CD4-positive, alpha-beta T cell treated with Interferon alpha-2 for 1 hour (primary cell): ENCODE measurements at regions not wholly inside any gene's neighbourhood (a gene's known extent, or its start where the extent isn't known, plus 50 kb on each side); places are given as distances from the start of the nearest gene placed in this dataset.
"Not testable (repeated sequence)": the region's sequence is repeated elsewhere in the genome, so short reads cannot be mapped to it uniquely, and the experiment has no call there.

Experiments used
- DNase-seq, 2 donors: peaks; one replicate each; pipeline ENCODE4 v3.0.0-alpha.2; 2020 to 2022

DNA sequence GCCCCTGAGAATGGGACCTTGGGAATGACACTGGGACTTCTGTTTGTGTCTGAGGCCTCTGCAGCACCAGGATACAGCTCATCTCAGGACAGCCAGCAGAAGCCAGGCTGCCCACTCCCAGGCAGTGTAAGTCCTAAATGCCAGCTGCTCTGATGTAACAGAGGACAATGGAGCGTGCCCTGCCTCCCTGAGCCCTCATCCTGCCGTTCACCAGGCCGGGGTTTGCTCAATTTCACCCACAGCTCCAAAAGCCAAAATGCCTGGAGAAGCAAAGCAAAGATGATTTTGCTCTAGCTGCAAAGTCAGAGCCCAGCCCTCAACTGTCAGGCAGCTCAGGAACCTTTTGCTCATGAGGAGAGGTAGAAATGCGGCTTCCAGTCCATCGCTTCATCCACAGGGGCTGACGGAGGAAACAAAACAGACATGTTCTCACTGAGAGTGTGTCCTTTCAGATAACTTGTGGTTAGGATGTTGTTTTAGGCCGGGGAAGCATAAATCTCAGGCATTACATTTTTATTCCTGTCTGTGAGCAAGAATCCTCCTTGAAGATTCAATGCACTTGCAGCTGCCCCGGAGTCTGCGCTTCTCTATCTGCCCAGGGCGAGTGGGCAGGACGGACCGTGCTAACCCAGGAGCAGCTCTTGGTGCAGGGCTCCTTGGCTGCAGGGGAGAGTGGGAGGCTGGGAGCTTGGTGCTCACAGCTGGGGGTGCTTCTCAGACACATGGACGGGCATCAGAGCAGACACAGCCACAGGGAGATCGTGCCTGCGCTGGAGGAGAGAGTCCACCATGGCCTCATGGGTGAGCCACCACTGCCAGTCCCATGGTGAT is 83.2 kb upstream of the CHST15 start:
- DNase-seq = no peak

DNA sequence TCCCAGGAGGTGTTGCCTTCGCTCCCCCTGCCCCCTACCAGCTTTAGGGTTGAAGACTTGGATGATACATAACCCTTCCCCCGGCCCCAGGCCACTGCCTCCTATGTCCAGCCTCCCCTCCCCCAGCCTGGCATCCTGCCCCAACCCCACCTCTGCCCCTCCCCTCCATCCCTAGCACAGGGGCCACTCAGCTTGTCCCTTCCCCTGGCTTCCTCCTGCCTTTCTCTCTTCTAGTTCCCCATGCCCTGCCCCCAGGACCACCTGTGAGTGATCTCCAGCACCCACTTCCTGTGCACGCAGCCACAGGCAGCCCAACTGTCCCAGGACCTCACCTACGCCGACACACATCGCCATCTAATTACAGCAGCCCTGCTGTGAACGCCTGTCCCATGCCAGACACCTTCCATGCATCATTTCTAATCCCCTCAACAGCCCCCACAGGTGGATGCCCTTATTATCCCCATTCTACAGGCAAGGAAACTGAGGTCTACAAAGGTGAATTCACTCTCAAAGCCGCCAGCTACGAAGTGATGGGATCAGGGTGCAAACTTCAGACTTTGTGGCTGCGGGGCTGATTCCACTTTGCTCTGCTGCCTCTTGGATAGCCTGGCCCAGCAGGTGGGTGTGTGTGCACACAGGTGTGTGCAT is 82.4 kb upstream of the CHST15 start:
- no peak for DNase-seq

DNA sequence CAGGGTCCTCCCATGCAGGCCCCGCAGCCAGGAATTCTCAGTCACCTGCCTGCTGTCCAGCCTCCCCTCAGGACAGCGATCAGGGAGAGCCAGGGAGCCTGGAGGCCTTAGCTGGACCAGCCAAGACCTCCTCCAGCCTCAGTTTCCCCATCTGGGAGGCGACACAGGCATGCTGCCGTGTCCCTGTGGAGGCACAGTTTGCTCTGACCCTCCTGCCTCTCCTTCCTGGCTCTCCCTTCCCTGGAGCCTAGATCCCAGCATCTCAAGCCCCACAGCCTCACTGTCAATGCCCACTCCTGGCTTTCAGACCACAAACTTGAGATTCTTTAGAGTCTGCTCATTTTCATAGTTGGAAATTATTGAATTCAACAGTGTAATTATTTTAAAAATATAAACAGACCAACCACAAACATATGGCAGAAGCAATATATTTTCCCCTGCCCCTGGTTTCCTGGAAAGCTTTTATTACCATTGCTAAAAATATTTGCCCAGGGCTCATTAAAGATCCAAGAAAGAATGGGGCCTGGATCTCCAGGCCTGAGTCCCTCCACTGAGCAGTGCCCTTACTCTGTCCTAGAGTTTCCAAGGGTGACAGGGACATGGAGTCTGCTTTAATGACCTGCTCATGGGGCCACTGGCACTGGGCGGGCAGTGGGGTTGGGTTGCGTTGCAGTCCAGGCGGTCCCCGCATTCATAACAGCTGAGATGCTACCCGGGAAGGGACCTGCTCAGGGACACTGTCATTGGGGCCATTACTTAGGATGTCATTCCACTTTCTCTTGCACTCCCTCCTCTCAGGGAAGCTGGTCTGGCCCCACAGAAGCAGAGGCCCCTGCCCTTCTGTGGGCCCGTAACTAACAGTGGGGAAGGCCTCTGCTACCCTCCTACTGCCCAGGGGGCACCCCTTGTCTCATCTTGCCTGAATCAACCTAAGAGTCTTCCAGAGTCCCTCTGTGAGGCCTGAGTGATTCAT is 81.6 kb upstream of the CHST15 start:
- no peak for DNase-seq

DNA sequence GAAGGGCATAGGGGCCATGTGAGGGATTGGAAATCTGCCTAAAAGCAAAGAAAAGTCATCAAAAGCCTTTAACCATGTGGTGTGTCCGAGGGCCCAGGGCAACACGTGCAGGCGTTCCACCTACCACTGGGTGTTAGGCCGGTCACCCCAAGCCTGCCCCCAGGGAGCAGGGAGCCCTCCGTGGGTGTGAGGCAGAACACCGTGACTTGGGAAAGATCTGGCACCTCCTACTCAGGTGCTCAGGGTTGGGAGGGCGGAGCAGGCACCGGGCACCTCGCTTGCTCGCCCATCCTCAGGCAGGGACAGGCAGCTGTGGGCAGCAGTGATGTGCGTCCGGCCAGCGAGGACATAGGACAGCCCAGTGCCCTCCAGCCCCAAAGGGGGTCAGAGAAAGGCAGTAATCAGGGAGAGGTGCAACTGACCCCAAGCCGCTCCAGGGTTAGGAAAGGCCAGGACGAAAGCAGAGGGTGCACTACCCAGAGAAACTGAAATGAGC is 80.7 kb upstream of the CHST15 start:
- DNase-seq = no peak

DNA sequence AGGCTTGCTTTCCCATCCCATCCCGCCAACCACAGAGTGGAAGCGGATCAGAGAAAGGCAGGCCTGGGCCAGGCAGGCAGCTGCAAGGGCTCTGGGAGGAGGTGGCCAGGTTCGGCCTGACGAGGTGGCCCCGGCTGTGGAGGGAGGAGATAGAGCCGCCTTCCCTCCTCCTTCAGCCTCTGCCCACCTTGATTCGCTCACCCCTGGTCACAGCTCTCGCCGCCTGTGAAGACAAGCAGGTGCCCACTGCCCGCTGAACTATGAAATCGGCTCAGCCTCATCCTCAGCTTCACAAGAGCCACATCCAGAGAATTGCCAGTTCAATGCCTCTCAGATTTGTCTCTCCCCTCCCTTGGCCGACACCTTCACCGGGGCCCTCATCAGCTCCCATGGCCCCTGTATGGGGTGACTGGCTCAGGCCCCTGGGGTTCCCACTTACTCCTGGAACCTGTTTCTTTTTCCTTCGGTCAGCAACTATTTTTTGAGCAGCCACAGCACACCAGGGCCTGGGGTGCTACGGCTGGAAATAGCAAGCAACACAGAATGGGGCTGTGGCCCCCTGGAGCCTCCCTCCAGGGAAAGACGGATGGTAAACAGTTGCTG is 80.0 kb upstream of the CHST15 start:
- no peak for DNase-seq

DNA sequence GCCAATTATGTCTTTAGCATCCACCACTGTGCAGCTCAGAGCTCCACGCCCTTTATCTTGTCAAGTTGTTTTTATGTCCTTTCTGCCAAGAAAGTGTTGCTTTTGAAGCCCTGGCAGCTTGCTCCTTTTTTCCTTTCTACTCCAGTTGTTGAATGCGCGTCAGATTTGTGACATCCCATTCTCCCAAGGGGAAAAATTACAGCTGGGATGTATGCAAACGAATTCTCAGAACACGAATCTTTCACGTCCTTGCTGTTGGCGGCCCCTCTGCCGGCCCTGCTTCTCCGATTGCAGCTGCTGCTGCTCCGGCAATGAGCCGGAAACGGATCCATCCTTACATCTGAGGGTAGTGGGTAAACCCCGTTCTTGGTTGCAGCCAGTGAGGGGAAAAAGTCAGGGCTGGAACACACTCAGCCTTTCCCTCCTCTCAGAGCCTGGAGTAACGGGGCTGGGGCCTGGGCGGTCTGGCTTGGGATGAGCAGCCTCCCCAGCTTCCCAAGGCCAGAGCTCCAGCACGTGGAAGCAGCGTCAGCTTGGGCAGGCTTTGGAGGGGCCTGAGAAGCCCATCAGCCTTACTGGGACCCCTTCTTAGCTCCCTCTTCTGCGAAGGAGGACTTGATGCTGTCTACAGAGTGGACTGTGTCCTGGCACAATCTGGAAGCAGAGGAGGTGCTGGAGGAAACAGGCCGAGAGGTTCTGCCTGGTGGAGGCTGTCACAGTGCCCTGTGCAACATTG is 79.0 kb upstream of the CHST15 start:
- no peak for DNase-seq

DNA sequence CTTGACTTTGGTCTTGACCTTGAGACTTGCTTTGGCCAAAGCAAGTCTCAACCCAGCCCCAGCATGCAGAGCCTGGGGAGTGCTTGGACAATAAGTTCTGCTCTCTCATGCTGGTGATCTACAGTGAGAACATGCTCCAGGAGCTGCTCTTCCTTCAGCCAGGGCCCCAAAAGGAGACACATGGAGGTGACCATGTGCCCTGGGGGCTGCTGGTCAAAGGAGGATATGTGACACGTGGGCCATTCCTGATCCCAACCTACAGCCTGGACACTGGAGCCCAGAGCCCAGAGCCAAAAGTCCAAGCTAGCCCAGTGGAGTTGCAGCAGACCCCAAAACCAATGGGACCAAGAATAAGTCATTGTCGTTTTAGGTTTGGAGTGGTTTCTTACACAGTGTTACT is 78.2 kb upstream of the CHST15 start:
- DNase-seq = no peak

DNA sequence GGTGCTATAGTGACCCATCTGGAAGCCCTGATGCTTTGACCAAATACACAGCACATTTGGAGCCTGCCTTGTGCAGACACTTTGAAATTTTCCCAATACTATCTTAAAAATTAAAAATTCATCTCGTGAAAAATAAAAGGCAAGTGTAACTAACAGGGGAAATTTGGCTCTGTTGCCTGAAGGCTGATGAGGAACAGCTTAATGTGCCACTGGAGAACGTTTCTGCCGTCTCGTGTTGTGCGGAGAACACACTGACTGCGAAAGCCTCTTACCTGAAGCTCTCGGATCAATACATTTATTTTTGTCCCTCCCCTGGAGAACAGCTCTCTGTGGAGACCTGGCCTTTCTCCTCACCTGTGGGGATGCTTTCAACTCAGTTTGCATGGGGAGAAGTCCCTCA is 77.2 kb upstream of the CHST15 start:
- DNase-seq = no peak

DNA sequence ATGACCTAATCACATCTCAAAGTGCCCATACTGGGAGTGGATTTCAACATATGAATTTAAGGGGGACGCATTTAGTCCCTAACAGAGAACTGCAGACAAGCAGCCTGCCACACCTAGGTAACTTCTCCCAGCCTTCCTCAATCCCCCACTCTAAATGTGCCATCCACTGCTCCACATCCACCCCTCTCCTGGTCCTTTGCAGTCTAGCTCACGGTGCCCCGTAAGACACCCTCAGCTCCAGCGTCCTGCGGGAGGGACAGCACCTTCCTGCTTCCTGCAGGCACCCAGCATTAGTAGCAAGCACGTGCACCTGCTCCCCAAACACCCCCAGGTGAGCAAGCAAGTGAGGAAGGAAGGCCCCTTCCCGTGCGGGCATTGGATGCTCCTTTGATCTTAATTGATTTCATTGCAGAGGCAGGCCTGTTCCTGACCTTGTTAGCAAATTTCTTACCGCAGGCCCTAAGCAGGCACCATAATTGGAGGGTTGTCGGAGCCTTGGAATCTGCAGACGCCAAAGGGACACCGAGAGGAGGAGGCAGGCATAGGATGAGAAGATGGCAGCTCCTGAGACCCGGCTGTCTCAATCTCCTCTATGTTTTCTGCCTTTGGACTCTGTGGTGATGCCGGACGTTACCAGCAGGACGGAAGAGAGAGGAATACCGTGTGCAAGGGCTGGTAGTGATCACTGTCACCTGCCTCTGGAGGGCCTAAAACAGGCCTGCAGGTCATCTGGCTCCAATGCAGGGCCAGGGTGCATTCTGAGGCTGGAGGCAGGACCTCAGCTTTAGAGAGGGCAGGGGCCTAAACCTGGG is 75.8 kb upstream of the CHST15 start:
- no peak for DNase-seq

DNA sequence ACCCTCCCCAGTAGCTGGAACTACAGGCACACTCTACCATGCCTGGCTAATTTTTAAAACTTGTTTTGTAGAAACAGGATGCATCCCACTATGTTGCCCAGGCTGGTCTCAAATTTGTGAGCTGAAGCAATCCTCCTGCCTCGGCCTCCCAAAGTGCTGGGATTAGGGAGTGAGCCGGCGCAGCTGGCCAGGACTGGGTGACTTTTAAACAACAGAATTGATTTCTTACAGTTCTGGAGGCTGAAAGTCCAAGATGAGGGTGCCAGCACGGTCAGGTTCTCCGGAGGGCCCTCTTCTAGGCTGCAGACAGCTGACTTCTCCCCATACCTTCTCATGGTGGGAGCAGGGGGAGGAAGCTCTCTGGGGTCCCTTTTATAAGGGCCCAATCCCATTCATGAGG is 75.2 kb upstream of the CHST15 start:
- no peak for DNase-seq

DNA sequence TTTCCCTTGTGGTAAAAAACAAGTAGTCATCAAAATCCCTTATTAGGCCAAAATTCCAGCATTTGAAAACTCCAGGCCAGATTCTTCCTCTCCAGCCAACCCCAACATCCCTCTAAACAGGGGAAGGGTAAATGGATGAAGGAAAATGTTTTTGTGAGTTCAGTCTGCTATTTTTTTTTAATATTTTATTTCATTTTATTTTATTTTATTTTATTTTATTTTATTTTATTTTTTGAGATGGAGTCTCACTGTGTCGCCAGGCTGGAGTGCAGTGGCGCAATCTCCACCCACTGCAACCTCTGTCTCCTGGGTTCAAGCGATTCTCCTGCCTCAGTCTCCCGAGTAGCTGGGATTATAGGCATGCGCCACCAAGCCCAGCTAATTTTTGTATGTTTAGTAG is 74.5 kb upstream of the CHST15 start:
- not testable (repeated sequence) for DNase-seq

DNA sequence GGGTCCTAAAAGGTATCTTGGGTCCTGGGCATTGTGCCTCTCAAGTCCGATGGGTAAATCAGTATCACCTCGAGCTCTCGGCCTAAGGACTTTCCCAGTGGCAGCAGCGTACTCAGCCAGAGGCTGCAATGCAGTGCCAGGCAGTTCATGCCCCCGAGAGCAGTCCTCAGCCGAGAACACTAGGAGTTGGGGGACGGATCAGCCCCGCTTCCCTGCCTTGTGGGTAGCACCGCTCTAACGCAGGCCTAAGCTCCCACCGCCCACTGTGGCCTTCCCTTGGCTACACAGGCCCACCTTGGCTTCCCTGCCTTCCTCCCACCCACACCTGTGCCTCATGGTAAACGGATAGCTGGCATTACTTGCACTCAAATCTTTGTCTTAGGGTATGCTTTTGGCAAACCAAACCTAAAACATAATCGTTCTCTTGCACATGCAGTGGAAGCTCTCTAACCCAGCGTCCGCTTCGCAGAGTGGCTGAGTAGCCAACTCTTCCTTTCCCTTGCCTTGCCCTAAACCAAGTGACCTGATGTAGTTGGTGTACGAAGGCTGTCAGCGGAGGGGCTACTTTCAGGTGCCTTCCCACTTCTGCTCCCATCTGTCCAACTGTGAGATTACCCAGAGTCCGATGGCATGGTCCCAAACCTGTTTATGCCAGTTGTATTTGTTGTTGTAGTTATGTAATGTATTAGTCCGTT is 73.2 kb upstream of the CHST15 start:
- DNase-seq = no peak

DNA sequence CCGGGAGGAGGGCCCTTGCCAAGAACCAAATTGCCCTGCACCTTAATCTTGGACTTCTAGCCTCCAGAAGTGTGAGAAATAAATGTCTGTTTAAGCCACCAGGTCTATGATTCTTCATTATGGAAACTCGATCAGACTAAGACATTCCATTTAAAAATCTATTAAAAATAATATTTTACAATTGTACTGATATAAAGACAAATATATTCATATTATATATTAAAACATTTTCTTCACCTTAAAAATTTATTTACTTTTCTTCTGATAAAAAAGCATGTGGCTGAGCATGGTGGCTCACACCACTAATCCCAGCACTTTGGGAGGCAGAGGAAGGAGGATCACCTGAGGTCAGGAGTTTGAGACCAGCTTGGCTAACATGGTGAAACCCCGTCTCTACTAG is 72.4 kb upstream of the CHST15 start:
- DNase-seq = no peak

DNA sequence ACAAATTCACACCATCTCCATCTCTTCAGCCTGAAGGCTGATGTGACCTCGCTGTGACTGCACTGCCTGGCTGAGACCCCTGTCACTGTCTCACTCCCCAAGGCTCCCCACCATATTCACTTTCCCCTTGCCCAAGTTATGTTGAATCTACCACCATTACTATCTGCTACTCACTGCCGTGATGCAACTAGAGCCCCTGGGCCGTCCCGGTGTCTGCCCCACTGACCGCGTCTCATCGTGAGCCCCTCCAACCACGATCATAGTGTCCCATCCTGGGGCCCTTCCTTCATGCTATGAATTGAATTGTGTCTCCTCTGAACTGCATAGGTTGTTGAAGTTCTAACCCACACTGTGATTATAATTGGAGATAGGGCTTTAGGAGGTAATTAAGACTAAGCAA is 71.9 kb upstream of the CHST15 start:
- DNase-seq = no peak

DNA sequence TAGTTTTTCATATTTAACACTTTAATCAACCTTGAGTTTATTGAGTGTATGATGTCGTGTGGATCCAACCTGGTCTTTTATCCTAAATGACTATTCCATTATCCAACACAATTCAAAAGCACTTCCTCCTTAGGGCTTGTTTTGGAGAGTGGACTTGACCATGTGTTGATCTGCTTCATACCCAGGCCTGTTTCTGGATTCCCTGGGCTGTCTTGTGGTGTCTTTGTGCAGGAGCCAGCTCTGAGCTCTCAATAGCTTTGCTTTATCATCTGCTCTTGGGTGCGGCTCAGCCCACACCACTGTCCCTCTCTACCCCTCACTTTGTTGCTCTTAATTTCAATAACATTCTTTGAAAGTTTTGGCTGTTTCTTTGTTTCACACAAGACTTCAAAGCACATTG is 70.9 kb upstream of the CHST15 start:
- no peak for DNase-seq

DNA sequence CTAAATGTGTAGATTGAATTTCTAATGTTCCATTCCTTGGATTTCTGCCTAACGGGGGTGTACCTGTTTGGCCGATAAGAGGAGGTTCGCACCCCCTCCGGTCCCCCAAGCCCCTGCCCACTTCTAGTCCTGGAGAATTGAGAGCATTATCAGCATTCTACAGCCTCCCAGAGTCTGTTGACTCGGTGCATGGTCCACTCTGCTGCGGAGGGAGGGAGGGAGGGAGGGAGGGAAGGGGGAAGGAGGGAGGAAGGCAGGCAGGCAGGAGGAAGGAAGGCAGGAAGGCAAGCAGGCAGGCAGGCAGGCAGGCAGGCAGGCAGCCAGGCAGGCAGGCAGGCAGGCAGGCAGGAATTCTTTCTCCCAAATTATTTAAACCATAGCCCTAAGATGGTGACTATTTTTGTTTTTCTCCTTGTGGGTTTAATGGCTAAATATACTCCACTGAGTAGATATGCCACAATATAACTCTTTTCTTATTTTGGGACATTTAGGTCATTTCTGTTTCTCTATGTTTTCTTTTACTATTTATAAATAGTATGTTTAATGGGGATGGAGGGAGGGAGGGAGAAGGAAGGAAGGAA is 69.5 kb upstream of the CHST15 start:
- DNase-seq = no peak

DNA sequence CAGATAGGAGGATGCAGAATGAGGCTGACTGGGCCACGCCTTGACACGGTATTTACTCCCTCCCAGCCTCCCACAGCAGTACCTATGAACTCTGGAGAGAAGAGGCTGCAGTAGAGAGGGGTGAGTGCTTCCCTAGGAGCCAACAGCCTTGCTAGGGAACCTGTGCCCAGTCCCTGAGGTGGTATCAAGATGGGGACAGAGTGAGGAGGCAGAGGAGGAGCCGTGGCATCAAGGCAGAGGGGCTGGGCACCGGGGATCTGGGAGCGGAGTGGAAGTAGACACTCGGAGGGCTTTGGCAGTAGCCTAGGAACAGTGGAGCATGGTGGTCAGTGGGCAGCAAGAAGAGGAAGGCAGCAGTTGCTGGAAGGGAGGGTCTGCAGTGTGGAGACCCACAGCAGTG is 68.7 kb upstream of the CHST15 start:
- DNase-seq = no peak

DNA sequence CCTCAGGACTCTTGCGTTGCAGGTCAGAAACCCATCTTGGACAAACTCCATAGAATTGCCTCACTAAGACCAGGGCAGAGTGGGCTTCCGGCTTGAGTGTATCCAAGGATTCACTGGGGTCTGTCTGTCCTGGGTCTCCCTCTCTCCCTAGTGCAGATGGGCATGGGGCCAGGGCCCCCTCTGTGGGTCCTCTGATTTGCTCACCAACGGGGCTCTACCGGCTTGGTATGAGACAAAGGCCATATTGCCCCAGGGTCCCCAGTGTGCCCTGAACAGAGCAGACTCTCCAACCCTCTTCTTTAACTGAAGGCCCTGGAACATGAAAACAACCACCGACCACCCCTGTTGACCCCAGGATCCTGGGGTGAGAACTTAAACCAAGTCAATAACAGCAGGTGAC is 68.2 kb upstream of the CHST15 start:
- no peak for DNase-seq

DNA sequence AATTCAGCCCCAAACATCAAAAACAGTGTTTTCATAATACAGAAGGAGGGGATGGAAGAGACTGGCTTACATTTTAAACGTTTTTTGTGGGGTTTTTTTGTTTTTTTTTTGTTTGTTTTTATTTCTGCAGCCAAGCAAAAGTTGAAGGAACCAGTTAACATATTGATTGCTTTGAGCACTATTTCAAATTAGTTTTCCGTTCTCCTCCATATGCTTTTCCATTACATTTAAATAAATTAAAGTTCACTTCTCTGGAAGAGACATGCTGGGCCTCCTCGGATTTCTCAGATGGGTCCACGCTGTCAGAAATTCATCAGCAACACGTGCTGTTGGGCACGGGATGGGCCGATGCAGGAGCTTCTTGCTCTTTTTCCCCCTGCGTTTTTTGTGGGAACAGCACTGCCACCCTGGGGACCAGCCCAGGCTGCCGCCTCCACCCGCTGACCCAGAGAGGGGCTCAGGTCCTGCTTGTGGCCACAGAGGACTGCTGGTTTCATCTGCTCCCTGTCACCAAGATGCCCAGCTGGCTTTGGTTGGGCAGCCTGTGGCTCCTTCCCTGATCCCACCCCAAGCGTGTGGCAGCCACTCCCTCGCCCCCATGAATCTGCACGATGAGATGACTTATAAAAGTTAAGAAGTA is 67.7 kb upstream of the CHST15 start:
- DNase-seq = no peak

DNA sequence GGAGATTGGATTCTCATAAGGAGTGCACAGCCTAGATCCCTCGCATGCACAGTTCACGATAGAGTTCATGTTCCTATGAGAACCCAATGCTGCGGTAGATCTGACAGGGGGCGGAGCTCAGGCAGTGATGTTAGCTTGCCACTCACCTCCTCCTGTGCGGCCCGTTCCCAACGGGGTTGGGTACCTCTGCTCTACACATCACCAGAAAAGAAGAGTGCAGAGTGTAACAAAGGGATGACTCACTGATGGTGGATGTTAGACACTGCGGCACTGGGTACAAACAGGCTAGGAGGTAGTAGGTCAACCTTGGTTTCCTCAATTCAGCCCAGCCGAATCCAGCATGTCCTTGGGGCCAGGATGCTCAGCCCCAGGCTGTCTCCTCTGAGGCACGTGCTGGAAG is 66.8 kb upstream of the CHST15 start:
- no peak for DNase-seq
